H9 (cell line): ENCODE measurements at regions not wholly inside any gene's neighbourhood (a gene's known extent, or its start where the extent isn't known, plus 50 kb on each side); places are given as distances from the start of the nearest gene placed in this dataset.

ENCODE experiments used
- DNase-seq: peaks from one replicate; pipeline ENCODE4 v3.0.0-alpha.2; 2017
- H2AFZ ChIP-seq: one replicate; pipeline ENCODE4 v1.6.1; 2013; ENCODE audit warnings: mild to moderate bottlenecking, low read length, control low read depth, moderate library complexity
- H2AK5ac ChIP-seq: 2 replicates; pipeline ENCODE4 v1.6.1; 2013; ENCODE audit warnings: low read length, control low read depth, mixed read lengths; ENCODE audit not compliant: insufficient read length
- H2BK120ac ChIP-seq: one replicate; pipeline ENCODE4 v1.6.1; 2013; ENCODE audit warnings: low read depth, mild to moderate bottlenecking, low read length, control low read depth, inconsistent platforms; ENCODE audit not compliant: poor library complexity, severe bottlenecking
- H2BK12ac ChIP-seq: 2 replicates; pipeline ENCODE4 v1.6.1; 2013; ENCODE audit warnings: low read length, control low read depth, mixed read lengths, low read depth; ENCODE audit not compliant: insufficient read length
- H2BK15ac ChIP-seq: 2 replicates; pipeline ENCODE4 v1.6.1; 2013; ENCODE audit warnings: low read depth, low read length, control low read depth
- H2BK20ac ChIP-seq: one replicate; pipeline ENCODE4 v1.6.1; 2013; ENCODE audit warnings: low read depth, mild to moderate bottlenecking, low read length, control low read depth, inconsistent platforms; ENCODE audit not compliant: poor library complexity, severe bottlenecking
- H2BK5ac ChIP-seq: 2 replicates; pipeline ENCODE4 v1.6.1; 2013; ENCODE audit warnings: low read length, control low read depth, mixed read lengths; ENCODE audit not compliant: insufficient read length
- H3K14ac ChIP-seq: 2 replicates; pipeline ENCODE4 v1.6.1; 2013; ENCODE audit warnings: low read length, control low read depth; ENCODE audit not compliant: insufficient read depth
- H3K18ac ChIP-seq: 2 replicates; pipeline ENCODE4 v1.6.1; 2013; ENCODE audit warnings: low read depth, mild to moderate bottlenecking, mixed read lengths, low read length, control low read depth; ENCODE audit not compliant: insufficient read length
- H3K23ac ChIP-seq: 2 replicates; pipeline ENCODE4 v1.6.1; 2013; ENCODE audit warnings: low read length, control low read depth, mixed read lengths, low read depth; ENCODE audit not compliant: insufficient read length
- H3K23me2 ChIP-seq: 2 replicates; pipeline ENCODE4 v1.6.1; 2013; ENCODE audit warnings: low read depth, mild to moderate bottlenecking, mixed read lengths, low read length, control low read depth; ENCODE audit not compliant: insufficient read length, poor library complexity, severe bottlenecking
- H3K27ac ChIP-seq: 2 replicates; pipeline ENCODE4 v1.5.1; 2013; ENCODE audit warnings: low read length, control low read depth, mixed read lengths, low read depth; ENCODE audit not compliant: insufficient read length
- H3K27me3 ChIP-seq: 2 replicates; pipeline ENCODE4 v1.6.1; 2013; ENCODE audit warnings: low read length, control low read depth, inconsistent platforms; ENCODE audit not compliant: insufficient read depth
- H3K4ac ChIP-seq: 2 replicates; pipeline ENCODE4 v1.6.1; 2013; ENCODE audit warnings: low read depth, mild to moderate bottlenecking, control low read depth, inconsistent platforms, low read length, moderate library complexity
- H3K4me1 ChIP-seq: 2 replicates; pipeline ENCODE4 v1.6.1; 2013; ENCODE audit warnings: low read length, control low read depth, inconsistent platforms; ENCODE audit not compliant: insufficient read depth
- H3K4me2 ChIP-seq: 2 replicates; pipeline ENCODE4 v1.6.1; 2013; ENCODE audit warnings: low read length, control low read depth, mixed read lengths; ENCODE audit not compliant: insufficient read length, insufficient read depth
- H3K56ac ChIP-seq: 2 replicates; pipeline ENCODE4 v1.6.1; 2013; ENCODE audit warnings: low read depth, mild to moderate bottlenecking, mixed read lengths, low read length, control low read depth; ENCODE audit not compliant: insufficient read length
- H3K79me1 ChIP-seq: 2 replicates; pipeline ENCODE4 v1.6.1; 2013; ENCODE audit warnings: low read depth, mild to moderate bottlenecking, moderate library complexity, low read length, control low read depth, inconsistent platforms; ENCODE audit not compliant: insufficient read depth, poor library complexity, severe bottlenecking
- H3K79me2 ChIP-seq: 2 replicates; pipeline ENCODE4 v1.6.1; 2013; ENCODE audit warnings: low read length, control low read depth, inconsistent platforms; ENCODE audit not compliant: insufficient read depth
- H3K9ac ChIP-seq: 2 replicates; pipeline ENCODE4 v1.6.1; 2013; ENCODE audit warnings: low read length, control low read depth, mixed read lengths; ENCODE audit not compliant: insufficient read length; ENCODE audit errors: extremely low read depth
- H3K9me3 ChIP-seq: one replicate; pipeline ENCODE4 v1.6.1; 2013; ENCODE audit warnings: low read depth, low read length, inconsistent platforms; ENCODE audit not compliant: control insufficient read depth
- H3T11ph ChIP-seq: one replicate; pipeline ENCODE4 v1.6.1; 2013; ENCODE audit warnings: mild to moderate bottlenecking, low read length, control low read depth, inconsistent platforms
- H4K20me1 ChIP-seq: one replicate; pipeline ENCODE4 v1.6.1; 2013; ENCODE audit not compliant: control insufficient read depth, insufficient read length, insufficient read depth
- H4K5ac ChIP-seq: 2 replicates; pipeline ENCODE4 v1.6.1; 2013; ENCODE audit warnings: low read depth, mild to moderate bottlenecking, mixed read lengths, low read length, control low read depth; ENCODE audit not compliant: insufficient read length
- H4K8ac ChIP-seq: replicated peaks from 2 replicates; pipeline ENCODE4 v1.6.1; 2013; ENCODE audit warnings: low read length, control low read depth, mixed read lengths, low read depth; ENCODE audit not compliant: insufficient read length
- H4K91ac ChIP-seq: 2 replicates; pipeline ENCODE4 v1.6.1; 2013; ENCODE audit warnings: low read depth, mild to moderate bottlenecking, moderate library complexity, mixed read lengths, low read length, control low read depth; ENCODE audit not compliant: insufficient read length
- H3K27ac Mint-ChIP-seq, 3 experiments: 2 replicates in 2 of 3; 3 replicates in 1 of 3; pipeline ENCODE4 v1.8.0; 2020 to 2021; ENCODE audit warnings: mixed read lengths in 3 of 3, mild to moderate bottlenecking in 1 of 3, moderate library complexity in 1 of 3
- H3K27me3 Mint-ChIP-seq: 2 replicates; pipeline ENCODE4 v1.8.0; 2021; ENCODE audit warnings: low read depth, mild to moderate bottlenecking, moderate library complexity, mixed read lengths
- H3K36me3 Mint-ChIP-seq, 3 experiments: 2 replicates in 2 of 3; 3 replicates in 1 of 3; pipeline ENCODE4 v1.8.0; 2020 to 2021; ENCODE audit warnings: low read depth in 3 of 3, mixed read lengths in 3 of 3; ENCODE audit not compliant: insufficient read depth in 1 of 3
- H3K4me1 Mint-ChIP-seq, 2 experiments: 2 replicates each; pipeline ENCODE4 v1.8.0; 2020; ENCODE audit warnings: mixed read lengths in 2 of 2
- H3K4me3 Mint-ChIP-seq, 2 experiments: 2 replicates in 1 of 2; 3 replicates in 1 of 2; pipeline ENCODE4 v1.8.0; 2020 to 2021; ENCODE audit warnings: mild to moderate bottlenecking in 2 of 2, mixed read lengths in 2 of 2, moderate library complexity in 1 of 2
- H3K9me3 Mint-ChIP-seq, 2 experiments: 2 replicates in 1 of 2; 3 replicates in 1 of 2; pipeline ENCODE4 v1.8.0; 2020; ENCODE audit warnings: mild to moderate bottlenecking in 2 of 2, mixed read lengths in 2 of 2, moderate library complexity in 1 of 2
- CTCF ChIP-seq: fragments of 200-600 bp; sonication (generic); conservative IDR thresholded peaks from 3 replicates; pipeline ENCODE4 v1.8.0; 2021; ENCODE audit warnings: antibody characterized with exemption, mild to moderate bottlenecking
- WGBS: extraction: QIAGEN DNeasy Blood & Tissue Kit; methylation state at CpG from one replicate; pipeline ENCODE4 v1.1.7; 2013; ENCODE audit warnings: missing lambda C conversion rate, low lambda C conversion rate, mixed read lengths; ENCODE audit not compliant: insufficient read length; ENCODE audit errors: extremely low coverage; 5-methylcytosine and 5-hydroxymethylcytosine counted together

GRCh38 chr13:72166102-72166650, 299.2 kb upstream of the DACH1 start:
- H3K79me2 ChIP-seq, result no peaks in the 10 kb centered on the region
- no peak overlapping the region for H2BK15ac ChIP-seq
- no peak overlapping the region for H2AFZ ChIP-seq
- no peak overlapping the region for H3K27ac ChIP-seq
- no peak for DNase-seq
- no peak for TF ChIP-seq CTCF
- WGBS, result no CpG with 5 or more reads among the region's 2 CpGs
- no peaks in the 10 kb centered on the region for H4K20me1 ChIP-seq
- no peaks in the 10 kb centered on the region; the same call in 1 of the 2 replicates for H3K27me3 Mint-ChIP-seq
- H3K4me3 Mint-ChIP-seq, result no peak overlapping the region
- no peak overlapping the region for H2BK20ac ChIP-seq
- H3K9me3 Mint-ChIP-seq, result no peaks in the 10 kb centered on the region
- no peaks in the 10 kb centered on the region for H3K23me2 ChIP-seq
- no peak overlapping the region for H2BK120ac ChIP-seq
- no peaks in the 10 kb centered on the region for H3K27me3 ChIP-seq
- no peak overlapping the region for H3K9ac ChIP-seq
- H4K5ac ChIP-seq, result no peak overlapping the region
- H2BK5ac ChIP-seq, result no peak overlapping the region
- no peak overlapping the region for H2AK5ac ChIP-seq
- no peak overlapping the region for H2BK12ac ChIP-seq
- no peak overlapping the region for H3K18ac ChIP-seq
- no peak overlapping the region for H3K56ac ChIP-seq
- H3K23ac ChIP-seq, result no peak overlapping the region
- no peaks in the 10 kb centered on the region for H3K79me1 ChIP-seq
- H3K27ac Mint-ChIP-seq, result no peak overlapping the region
- H3K9me3 ChIP-seq, result no peaks in the 10 kb centered on the region
- H4K91ac ChIP-seq, result no peak overlapping the region
- H4K8ac ChIP-seq, result no peak overlapping the region
- H3K36me3 Mint-ChIP-seq, result no peaks in the 10 kb centered on the region
- no peak overlapping the region for H3K4me2 ChIP-seq
- peaks cover 0 to 3% of the 10 kb centered on the region in 2 experiments; a peak in 1 of 4 replicates for H3K4me1 Mint-ChIP-seq
- H3K14ac ChIP-seq, result no peak overlapping the region
- H3K4ac ChIP-seq, result no peak overlapping the region
- H3T11ph ChIP-seq, result no peak overlapping the region
- H3K4me1 ChIP-seq, result no peaks in the 10 kb centered on the region
